PC-3 (cell line): ENCODE measurements at regions not wholly inside any gene's neighbourhood (a gene's known extent, or its start where the extent isn't known, plus 50 kb on each side); places are given as distances from the start of the nearest gene placed in this dataset.

ENCODE experiments used
- EZH2 ChIP-seq: fragments of 300-600 bp; sonication (generic); IDR thresholded peaks from one replicate; pipeline ENCODE4 v1.6.1; 2017; ENCODE audit warnings: antibody characterized with exemption, mild to moderate bottlenecking, low read length; ENCODE audit not compliant: unreplicated experiment
- EZH2phosphoT487 ChIP-seq: fragments of 300-600 bp; sonication (generic); IDR thresholded peaks from 2 replicates; pipeline ENCODE4 v1.6.1; 2018; ENCODE audit warnings: mild to moderate bottlenecking, antibody characterized with exemption, low read length, borderline replicate concordance
- TF ChIP-seq, protein P1 (sequence below): fragments of 300-600 bp; sonication (generic); conservative IDR thresholded peaks from 2 replicates; pipeline ENCODE4 v1.5.1; 2017; ENCODE audit warnings: antibody characterized with exemption, low read depth, mild to moderate bottlenecking, low read length

DNA sequence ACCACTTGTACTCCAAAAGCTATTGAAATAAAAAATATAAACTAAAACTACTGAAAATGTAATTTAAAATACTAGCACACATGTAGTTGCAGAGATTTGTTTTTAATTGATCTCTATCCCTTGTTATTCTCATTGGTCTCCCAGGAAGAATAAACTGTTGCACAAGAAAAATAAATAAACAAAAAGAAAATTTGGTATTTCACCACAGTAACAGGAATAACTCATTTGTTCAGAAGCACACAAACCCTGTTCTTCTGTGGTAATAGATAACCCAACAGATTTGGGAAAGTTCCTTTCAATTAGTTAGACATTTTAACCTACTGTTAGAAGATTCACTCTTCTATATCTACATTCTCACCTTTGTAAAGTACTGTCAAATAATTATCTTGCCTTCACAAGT, 70.9 kb upstream of the APOOL start:
- TF ChIP-seq, protein P1, sequence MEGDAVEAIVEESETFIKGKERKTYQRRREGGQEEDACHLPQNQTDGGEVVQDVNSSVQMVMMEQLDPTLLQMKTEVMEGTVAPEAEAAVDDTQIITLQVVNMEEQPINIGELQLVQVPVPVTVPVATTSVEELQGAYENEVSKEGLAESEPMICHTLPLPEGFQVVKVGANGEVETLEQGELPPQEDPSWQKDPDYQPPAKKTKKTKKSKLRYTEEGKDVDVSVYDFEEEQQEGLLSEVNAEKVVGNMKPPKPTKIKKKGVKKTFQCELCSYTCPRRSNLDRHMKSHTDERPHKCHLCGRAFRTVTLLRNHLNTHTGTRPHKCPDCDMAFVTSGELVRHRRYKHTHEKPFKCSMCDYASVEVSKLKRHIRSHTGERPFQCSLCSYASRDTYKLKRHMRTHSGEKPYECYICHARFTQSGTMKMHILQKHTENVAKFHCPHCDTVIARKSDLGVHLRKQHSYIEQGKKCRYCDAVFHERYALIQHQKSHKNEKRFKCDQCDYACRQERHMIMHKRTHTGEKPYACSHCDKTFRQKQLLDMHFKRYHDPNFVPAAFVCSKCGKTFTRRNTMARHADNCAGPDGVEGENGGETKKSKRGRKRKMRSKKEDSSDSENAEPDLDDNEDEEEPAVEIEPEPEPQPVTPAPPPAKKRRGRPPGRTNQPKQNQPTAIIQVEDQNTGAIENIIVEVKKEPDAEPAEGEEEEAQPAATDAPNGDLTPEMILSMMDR = no peak
- no peak for TF ChIP-seq EZH2
- TF ChIP-seq EZH2phosphoT487 = no peak
